ENCODE measurements at regions not wholly inside any gene's neighbourhood (a gene's known extent, or its start where the extent isn't known, plus 50 kb on each side); places are given as distances from the start of the nearest gene placed in this dataset.

DNA sequence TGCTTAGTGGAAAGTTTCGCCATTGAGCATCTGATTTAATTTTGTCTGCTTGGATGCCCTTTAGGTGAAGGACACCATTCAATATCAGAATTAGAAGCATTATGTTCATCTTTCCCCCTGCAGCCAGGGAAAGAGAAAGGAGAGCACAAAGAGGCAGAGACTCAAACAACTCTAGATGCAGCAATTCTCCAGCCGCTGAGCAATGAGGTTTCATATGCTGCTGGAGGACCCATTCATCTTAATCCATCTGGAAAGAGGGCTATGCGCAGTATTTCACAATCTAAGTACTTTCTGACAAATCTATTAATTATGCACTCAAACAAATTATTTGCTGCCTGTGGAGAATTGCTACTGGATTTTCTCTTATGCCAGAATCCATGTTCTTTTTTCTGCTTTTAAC, 527.0 kb upstream of the TUSC1 start:
- POLR2A ChIA-PET: no interaction called here
- ATAC-seq (no peak), DNase-seq (no peak)
- no peaks in the 10 kb centered on the region for H3K27me3 Mint-ChIP-seq
- peaks cover 3% of the 10 kb centered on the region for H3K9me3 Mint-ChIP-seq
- H3K4me1 Mint-ChIP-seq (ENCODE audit: low read depth): no peaks in the 10 kb centered on the region
- H3K36me3 Mint-ChIP-seq (ENCODE audit: low read depth): no peaks in the 10 kb centered on the region
- H3K4me3 Mint-ChIP-seq: no peak overlapping the region
- CTCF ChIA-PET: no interaction called here
- intact Hi-C loops (cut with micrococcal nuclease): no loop called here
- no peak overlapping the region for H3K27ac Mint-ChIP-seq
- TF ChIP-seq, protein P1, sequence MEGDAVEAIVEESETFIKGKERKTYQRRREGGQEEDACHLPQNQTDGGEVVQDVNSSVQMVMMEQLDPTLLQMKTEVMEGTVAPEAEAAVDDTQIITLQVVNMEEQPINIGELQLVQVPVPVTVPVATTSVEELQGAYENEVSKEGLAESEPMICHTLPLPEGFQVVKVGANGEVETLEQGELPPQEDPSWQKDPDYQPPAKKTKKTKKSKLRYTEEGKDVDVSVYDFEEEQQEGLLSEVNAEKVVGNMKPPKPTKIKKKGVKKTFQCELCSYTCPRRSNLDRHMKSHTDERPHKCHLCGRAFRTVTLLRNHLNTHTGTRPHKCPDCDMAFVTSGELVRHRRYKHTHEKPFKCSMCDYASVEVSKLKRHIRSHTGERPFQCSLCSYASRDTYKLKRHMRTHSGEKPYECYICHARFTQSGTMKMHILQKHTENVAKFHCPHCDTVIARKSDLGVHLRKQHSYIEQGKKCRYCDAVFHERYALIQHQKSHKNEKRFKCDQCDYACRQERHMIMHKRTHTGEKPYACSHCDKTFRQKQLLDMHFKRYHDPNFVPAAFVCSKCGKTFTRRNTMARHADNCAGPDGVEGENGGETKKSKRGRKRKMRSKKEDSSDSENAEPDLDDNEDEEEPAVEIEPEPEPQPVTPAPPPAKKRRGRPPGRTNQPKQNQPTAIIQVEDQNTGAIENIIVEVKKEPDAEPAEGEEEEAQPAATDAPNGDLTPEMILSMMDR (IDR thresholded peaks at IDR 0.05): no peak

DNA sequence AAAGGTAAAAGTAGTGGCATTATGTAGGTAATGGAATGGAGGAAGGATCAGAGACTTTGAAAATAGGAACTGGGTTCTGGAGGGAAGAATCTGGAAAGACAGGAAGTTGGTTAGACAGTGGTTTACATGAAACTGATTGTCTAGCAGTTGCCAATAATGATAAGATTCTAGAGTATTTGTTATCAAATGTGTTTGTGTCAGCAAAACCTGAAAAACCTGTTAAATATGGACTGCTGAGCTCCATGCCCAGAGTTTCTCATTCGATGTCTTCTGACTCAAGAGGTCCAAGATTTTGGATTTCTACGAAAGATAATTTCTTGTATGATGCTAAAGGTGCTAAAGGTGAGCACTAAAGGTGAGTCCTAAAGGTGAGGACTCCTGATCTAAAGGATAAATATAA, 515.0 kb upstream of the TUSC1 start:
- Mint-ChIP-seq H3K36me3 (ENCODE audit: low read depth) (no peaks in the 10 kb centered on the region), H3K27ac (no peak overlapping the region), H3K4me1 (ENCODE audit: low read depth) (no peaks in the 10 kb centered on the region), H3K9me3 (peaks cover 10% of the 10 kb centered on the region), H3K4me3 (no peak overlapping the region), H3K27me3 (no peaks in the 10 kb centered on the region)
- TF ChIP-seq, protein P1 (IDR thresholded peaks at IDR 0.05): no peak
- DNase-seq (no peak), ATAC-seq (no peak)
- ChIA-PET CTCF (no interaction called here), POLR2A (no interaction called here)
- intact Hi-C loops (cut with micrococcal nuclease): no loop called here

DNA sequence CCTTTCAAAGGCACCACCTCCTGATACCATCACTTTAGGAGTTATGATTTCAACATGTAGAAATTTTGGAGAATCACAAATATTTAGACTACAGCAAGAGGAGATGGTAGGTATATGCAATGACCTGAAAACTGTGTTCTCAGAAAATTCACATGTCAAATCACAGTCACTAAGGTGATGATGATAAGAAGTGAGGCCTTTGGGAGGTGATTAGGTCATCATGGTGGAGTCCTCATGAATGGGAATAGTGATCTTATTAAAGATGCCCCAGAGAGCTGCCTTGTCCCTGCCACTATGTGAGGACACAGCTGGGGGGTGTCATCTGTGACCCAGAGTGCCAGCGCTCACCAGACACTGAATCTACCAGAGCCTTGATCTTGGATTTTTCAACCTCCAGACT, 513.5 kb upstream of the TUSC1 start:
- Mint-ChIP-seq H3K36me3 (ENCODE audit: low read depth) (no peaks in the 10 kb centered on the region), H3K27me3 (no peaks in the 10 kb centered on the region), H3K4me1 (ENCODE audit: low read depth) (no peaks in the 10 kb centered on the region), H3K4me3 (no peak overlapping the region), H3K9me3 (peaks cover 10% of the 10 kb centered on the region), H3K27ac (no peak overlapping the region)
- DNase-seq: no peak
- CTCF ChIA-PET: no interaction called here
- POLR2A ChIA-PET: no interaction called here
- no peak for ATAC-seq
- TF ChIP-seq, protein P1 (IDR thresholded peaks at IDR 0.05): no peak
- intact Hi-C loops (cut with micrococcal nuclease): no loop called here

DNA sequence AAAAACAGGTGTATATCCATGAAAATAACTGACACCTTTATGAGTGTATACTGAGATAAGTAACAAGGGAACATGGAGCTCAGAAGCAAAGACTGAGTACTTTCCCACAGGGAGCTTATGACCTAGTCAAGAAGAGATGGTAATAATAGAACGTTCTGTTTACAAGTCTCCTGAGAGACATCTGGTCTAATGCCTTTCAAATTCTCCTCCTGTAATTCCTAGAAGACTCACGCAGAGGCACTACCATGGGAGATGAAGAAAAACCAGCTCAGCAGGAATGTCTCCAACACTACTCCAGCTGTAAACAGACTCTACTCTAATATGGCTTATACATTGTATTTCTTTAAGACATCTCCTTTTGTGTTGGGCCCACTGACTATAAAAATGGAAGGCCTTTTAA, 503.6 kb upstream of the TUSC1 start:
- ChIA-PET CTCF (no interaction called here), POLR2A (no interaction called here)
- no peak for ATAC-seq
- TF ChIP-seq, protein P1 (IDR thresholded peaks at IDR 0.05): no peak
- no peak for DNase-seq
- Mint-ChIP-seq H3K4me1 (ENCODE audit: low read depth) (no peaks in the 10 kb centered on the region), H3K27me3 (no peaks in the 10 kb centered on the region), H3K27ac (no peak overlapping the region), H3K4me3 (no peak overlapping the region), H3K9me3 (peaks cover 4% of the 10 kb centered on the region), H3K36me3 (ENCODE audit: low read depth) (no peaks in the 10 kb centered on the region)
- intact Hi-C loops (cut with micrococcal nuclease): no loop called here

DNA sequence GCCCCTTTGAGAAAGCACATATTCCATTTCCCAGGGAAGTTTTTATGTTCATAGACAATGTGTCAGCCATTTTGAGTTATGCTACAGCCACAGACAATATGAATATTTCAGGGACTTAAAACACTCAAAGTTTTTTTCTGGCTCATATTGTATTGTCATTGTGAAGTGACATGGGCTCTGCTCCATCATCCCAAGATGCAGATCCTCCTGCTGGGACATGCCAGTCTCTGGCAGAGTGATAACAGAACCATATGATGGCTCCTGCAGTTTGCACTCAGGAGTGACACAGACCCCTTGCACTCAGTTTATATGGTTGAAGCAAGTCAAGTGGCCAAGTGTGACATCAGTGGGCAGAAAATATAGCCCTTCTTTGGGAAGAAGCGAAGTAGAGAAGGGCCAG, 498.4 kb upstream of the TUSC1 start:
- no peak overlapping the region for H3K4me3 Mint-ChIP-seq
- DNase-seq (no peak), ATAC-seq (no peak)
- TF ChIP-seq, protein P1 (IDR thresholded peaks at IDR 0.05): no peak
- intact Hi-C loops (cut with micrococcal nuclease): no loop called here
- H3K36me3 Mint-ChIP-seq (ENCODE audit: low read depth): no peaks in the 10 kb centered on the region
- no peak overlapping the region for H3K27ac Mint-ChIP-seq
- H3K9me3 Mint-ChIP-seq: peaks cover 8% of the 10 kb centered on the region
- H3K27me3 Mint-ChIP-seq: no peaks in the 10 kb centered on the region
- no peaks in the 10 kb centered on the region for H3K4me1 Mint-ChIP-seq (ENCODE audit: low read depth)
- CTCF ChIA-PET: no interaction called here
- POLR2A ChIA-PET: no interaction called here
